ENCODE measurements at regions not wholly inside any gene's neighbourhood (a gene's known extent, or its start where the extent isn't known, plus 50 kb on each side); places are given as distances from the start of the nearest gene placed in this dataset.
A peak's percentile ranks its signal among the peaks of the same experiment; 100 is the strongest.

DNA sequence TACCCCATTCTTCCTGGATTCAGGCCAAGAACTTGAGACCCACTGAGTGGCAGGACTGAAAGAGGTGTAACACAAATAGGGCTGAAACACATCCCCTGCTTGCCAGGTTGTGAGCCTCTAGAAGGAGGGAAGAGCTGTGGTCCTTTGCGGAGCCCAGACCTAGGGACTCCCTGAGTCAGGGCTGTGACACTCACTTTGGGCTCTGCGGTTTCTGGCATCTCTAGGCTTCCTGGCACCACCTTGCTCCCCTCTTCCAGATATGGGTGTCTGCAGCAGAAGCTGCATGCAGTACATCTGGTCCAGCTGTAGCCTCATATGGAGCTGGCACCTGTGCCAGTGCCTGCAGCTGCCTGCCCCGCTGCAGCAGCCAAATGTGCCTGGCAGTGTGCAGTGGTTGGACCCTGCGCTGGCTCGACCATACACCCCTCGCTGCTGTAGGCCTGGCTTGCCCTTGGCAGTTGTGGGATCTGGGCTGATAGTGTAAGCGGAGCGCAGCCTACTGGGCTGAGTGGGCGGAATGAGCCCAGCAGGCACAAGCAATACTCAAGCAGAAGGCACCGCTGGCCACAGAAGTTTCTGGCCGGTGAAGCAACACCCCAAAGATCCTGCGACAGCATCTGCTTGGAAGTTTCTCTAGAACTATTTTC, 290.4 kb downstream of the SLITRK6 start:
- TF ChIP-seq, protein P1, sequence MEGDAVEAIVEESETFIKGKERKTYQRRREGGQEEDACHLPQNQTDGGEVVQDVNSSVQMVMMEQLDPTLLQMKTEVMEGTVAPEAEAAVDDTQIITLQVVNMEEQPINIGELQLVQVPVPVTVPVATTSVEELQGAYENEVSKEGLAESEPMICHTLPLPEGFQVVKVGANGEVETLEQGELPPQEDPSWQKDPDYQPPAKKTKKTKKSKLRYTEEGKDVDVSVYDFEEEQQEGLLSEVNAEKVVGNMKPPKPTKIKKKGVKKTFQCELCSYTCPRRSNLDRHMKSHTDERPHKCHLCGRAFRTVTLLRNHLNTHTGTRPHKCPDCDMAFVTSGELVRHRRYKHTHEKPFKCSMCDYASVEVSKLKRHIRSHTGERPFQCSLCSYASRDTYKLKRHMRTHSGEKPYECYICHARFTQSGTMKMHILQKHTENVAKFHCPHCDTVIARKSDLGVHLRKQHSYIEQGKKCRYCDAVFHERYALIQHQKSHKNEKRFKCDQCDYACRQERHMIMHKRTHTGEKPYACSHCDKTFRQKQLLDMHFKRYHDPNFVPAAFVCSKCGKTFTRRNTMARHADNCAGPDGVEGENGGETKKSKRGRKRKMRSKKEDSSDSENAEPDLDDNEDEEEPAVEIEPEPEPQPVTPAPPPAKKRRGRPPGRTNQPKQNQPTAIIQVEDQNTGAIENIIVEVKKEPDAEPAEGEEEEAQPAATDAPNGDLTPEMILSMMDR (IDR thresholded peaks at IDR 0.05; ENCODE audit: low read depth, low read length) = peak; percentile 10; the same call in 1 of the 2 replicates
- TF ChIP-seq EZH2phosphoT487 (IDR thresholded peaks at IDR 0.05; ENCODE audit: low read depth) = no peak
